WTC11 (cell line): ENCODE measurements at regions not wholly inside any gene's neighbourhood (a gene's known extent, or its start where the extent isn't known, plus 50 kb on each side); places are given as distances from the start of the nearest gene placed in this dataset.

Source experiments
- CREB1 ChIP-seq: sonication (generic); formaldehyde crosslinking; IDR thresholded peaks from 2 replicates; pipeline ENCODE4 v1.8.0; 2023; ENCODE audit warnings: mild to moderate bottlenecking, missing genetic modification reagents
- CTCF ChIP-seq: fragments of 200-600 bp; IDR thresholded peaks from 2 replicates; pipeline ENCODE4 v1.8.0; 2022; ENCODE audit warnings: antibody characterized with exemption
- ETV6 ChIP-seq: sonication (generic); formaldehyde crosslinking; IDR thresholded peaks from 2 replicates; pipeline ENCODE4 v1.8.1; 2022; ENCODE audit warnings: mild to moderate bottlenecking, missing genetic modification reagents
- FOXJ3 ChIP-seq: sonication (generic); formaldehyde crosslinking; IDR thresholded peaks from 2 replicates; pipeline ENCODE4 v1.9.0; 2021; ENCODE audit warnings: missing genetic modification reagents, mild to moderate bottlenecking, borderline replicate concordance
- MAX ChIP-seq: sonication (generic); formaldehyde crosslinking; IDR thresholded peaks from 2 replicates; pipeline ENCODE4 v1.8.0; 2022; ENCODE audit warnings: mild to moderate bottlenecking, missing genetic modification reagents
- ZNF512 ChIP-seq: sonication (generic); formaldehyde crosslinking; IDR thresholded peaks from 2 replicates; pipeline ENCODE4 v1.8.1; 2022; ENCODE audit warnings: missing genetic modification reagents, borderline replicate concordance

- TF ChIP-seq CTCF (no peak), ZNF512 (no peak), CREB1 (CRISPR knock-in tag) (no peak), FOXJ3 (CRISPR knock-in tag) (no peak), MAX (CRISPR knock-in tag) (no peak), ETV6 (no peak)
Observed at GRCh38 chr2:183476490-183476889, 352.2 kb downstream of the NUP35 start.
